HG03520 (cell line): ENCODE measurements at regions not wholly inside any gene's neighbourhood (a gene's known extent, or its start where the extent isn't known, plus 50 kb on each side); places are given as distances from the start of the nearest gene placed in this dataset.

ENCODE experiments used
- ATAC-seq: cut with Tn5 transposase; IDR thresholded peaks from one replicate; pipeline ENCODE4 v1.9.1; 2021; ENCODE audit warnings: mild to moderate bottlenecking, moderate library complexity; ENCODE audit not compliant: unreplicated experiment

- ATAC-seq = no peak
Observed at GRCh38 chr18:10056506-10056905, 142.7 kb downstream of the VAPA start.

- no peak for ATAC-seq
Observed at GRCh38 chr18:10057401-10057893, 143.6 kb downstream of the VAPA start.

GRCh38 chr18:10057894-10058791, 144.3 kb downstream of the VAPA start:
- no peak for ATAC-seq

- ATAC-seq = no peak
Observed at GRCh38 chr18:10059610-10060468, 146.0 kb downstream of the VAPA start.

GRCh38 chr18:10060469-10060782, 146.6 kb downstream of the VAPA start:
- no peak for ATAC-seq

GRCh38 chr18:10060841-10061240, 147.0 kb downstream of the VAPA start:
- no peak for ATAC-seq

- ATAC-seq = no peak
Observed at GRCh38 chr18:10061566-10062140, 147.8 kb downstream of the VAPA start.

GRCh38 chr18:10062302-10063300, 148.8 kb downstream of the VAPA start:
- ATAC-seq = no peak

GRCh38 chr18:10063489-10063888, 149.7 kb downstream of the VAPA start:
- ATAC-seq = no peak

- ATAC-seq = no peak
Observed at GRCh38 chr18:10064267-10064666, 150.5 kb downstream of the VAPA start.

GRCh38 chr18:10065296-10065695, 151.5 kb downstream of the VAPA start:
- no peak for ATAC-seq

- no peak for ATAC-seq
Observed at GRCh38 chr18:10067670-10068659, 154.1 kb downstream of the VAPA start.

GRCh38 chr18:10068766-10069567, 155.2 kb downstream of the VAPA start:
- no peak for ATAC-seq

GRCh38 chr18:10070561-10071000, 156.8 kb downstream of the VAPA start:
- no peak for ATAC-seq

GRCh38 chr18:10072671-10073175, 158.9 kb downstream of the VAPA start:
- ATAC-seq = no peak

- ATAC-seq = no peak
Observed at GRCh38 chr18:10074110-10074509, 160.3 kb downstream of the VAPA start.

GRCh38 chr18:10074728-10075127, 160.9 kb downstream of the VAPA start:
- no peak for ATAC-seq

- ATAC-seq = no peak
Observed at GRCh38 chr18:10076502-10077030, 162.8 kb downstream of the VAPA start.
